BJ (cell line): ENCODE measurements at regions not wholly inside any gene's neighbourhood (a gene's known extent, or its start where the extent isn't known, plus 50 kb on each side); places are given as distances from the start of the nearest gene placed in this dataset.
"Not testable (repeated sequence)": the region's sequence is repeated elsewhere in the genome, so short reads cannot be mapped to it uniquely, and the experiment has no call there.

Experiments
- CTCF ChIA-PET: fragments of 350-600 bp; formaldehyde crosslinking; extraction: SDS; loops from one replicate; lab custom pipeline; 2021; ENCODE audit warnings: antibody characterized with exemption, inconsistent platforms; lab: Yijun Ruan, JAX
- POLR2A ChIA-PET: fragments of 300-600 bp; sonication (Branson Sonifier 250); formaldehyde crosslinking; extraction: SDS; loops from one replicate; lab custom pipeline; 2021; ENCODE audit warnings: antibody characterized with exemption; lab: Charles Lee
- DNase-seq: peaks from one replicate; pipeline ENCODE4 v3.0.0-alpha.2; 2011; ENCODE audit warnings: low read depth
- H3K27me3 ChIP-seq: 2 replicates; pipeline ENCODE4 v1.6.0; 2011; ENCODE audit warnings: low read length; ENCODE audit not compliant: control insufficient read depth, insufficient read depth
- H3K36me3 ChIP-seq: 2 replicates; pipeline ENCODE4 v1.5.1; 2011; ENCODE audit warnings: low read length; ENCODE audit not compliant: control insufficient read depth, insufficient read depth
- H3K4me3 ChIP-seq: 2 replicates; pipeline ENCODE4 v1.5.1; 2011; ENCODE audit warnings: low read depth, mild to moderate bottlenecking, control low read depth, low read length
- CTCF ChIP-seq: IDR thresholded peaks from 2 replicates; pipeline ENCODE4 v1.5.1; 2011; ENCODE audit warnings: low read depth, mild to moderate bottlenecking, control low read depth, inconsistent platforms, low read length, moderate library complexity; ENCODE audit not compliant: insufficient read depth

GRCh38 chr1:70727886-70728489, 316.9 kb downstream of the CTH start:
- no peak for TF ChIP-seq CTCF
- no peaks in the 10 kb centered on the region for H3K27me3 ChIP-seq
- H3K4me3 ChIP-seq: no peak overlapping the region
- POLR2A ChIA-PET: no interaction called here
- H3K36me3 ChIP-seq: no peaks in the 10 kb centered on the region
- no peak for DNase-seq
- CTCF ChIA-PET: no interaction called here

GRCh38 chr1:70736518-70736917, 311.1 kb downstream of the PTGER3 start:
- POLR2A ChIA-PET, CTCF ChIA-PET, H3K27me3 ChIP-seq, H3K4me3 ChIP-seq, H3K36me3 ChIP-seq, DNase-seq: not testable (repeated sequence)

GRCh38 chr1:70737125-70737524, 310.5 kb downstream of the PTGER3 start:
- POLR2A ChIA-PET: no interaction called here
- CTCF ChIA-PET: no interaction called here
- Histone ChIP-seq H3K36me3 (no peaks in the 10 kb centered on the region), H3K4me3 (no peak overlapping the region), H3K27me3 (no peaks in the 10 kb centered on the region)
- DNase-seq: no peak
- no peak for TF ChIP-seq CTCF

- ChIA-PET CTCF (no interaction called here), POLR2A (no interaction called here)
- Histone ChIP-seq H3K36me3 (no peaks in the 10 kb centered on the region), H3K4me3 (no peak overlapping the region), H3K27me3 (no peaks in the 10 kb centered on the region)
- DNase-seq: no peak
- no peak for TF ChIP-seq CTCF
These were observed 309.0 kb downstream of the PTGER3 start for GRCh38 chr1:70738624-70739023.

- POLR2A ChIA-PET: no interaction called here
- CTCF ChIA-PET: interaction anchor here (0.6 kb wide), 1 partner anchor 62 kb away, joined by 6 read pairs; no protein-coding TSS in a partner anchor
- peak; percentile 32; the same call in 1 of the 2 replicates for TF ChIP-seq CTCF
- no peak for DNase-seq
- Histone ChIP-seq H3K27me3 (no peaks in the 10 kb centered on the region), H3K4me3 (no peak overlapping the region), H3K36me3 (no peaks in the 10 kb centered on the region)
These were observed 302.4 kb downstream of the PTGER3 start for GRCh38 chr1:70745199-70745598.

GRCh38 chr1:70746062-70746461, 301.6 kb downstream of the PTGER3 start:
- DNase-seq, H3K36me3 ChIP-seq, H3K4me3 ChIP-seq, POLR2A ChIA-PET, H3K27me3 ChIP-seq, CTCF ChIA-PET: not testable (repeated sequence)

GRCh38 chr1:70747123-70747522, 300.5 kb downstream of the PTGER3 start:
- DNase-seq, POLR2A ChIA-PET, H3K27me3 ChIP-seq, H3K36me3 ChIP-seq, H3K4me3 ChIP-seq, CTCF ChIA-PET: not testable (repeated sequence)

GRCh38 chr1:70751676-70752287, 295.8 kb downstream of the PTGER3 start:
- H3K36me3 ChIP-seq, CTCF ChIA-PET, POLR2A ChIA-PET, H3K27me3 ChIP-seq, H3K4me3 ChIP-seq, DNase-seq: not testable (repeated sequence)
